NCI-H2029 treated with DMSO at 0.1 percent for 48 hours (cell line): ENCODE measurements at regions not wholly inside any gene's neighbourhood (a gene's known extent, or its start where the extent isn't known, plus 50 kb on each side); places are given as distances from the start of the nearest gene placed in this dataset.
A peak's percentile ranks its signal among the peaks of the same experiment; 100 is the strongest.
"Not testable (repeated sequence)": the region's sequence is repeated elsewhere in the genome, so short reads cannot be mapped to it uniquely, and the experiment has no call there.

Source experiments
- DNase-seq: peaks from one replicate; lab custom pipeline; 2025; lab: John Stamatoyannopoulos, UW

DNA sequence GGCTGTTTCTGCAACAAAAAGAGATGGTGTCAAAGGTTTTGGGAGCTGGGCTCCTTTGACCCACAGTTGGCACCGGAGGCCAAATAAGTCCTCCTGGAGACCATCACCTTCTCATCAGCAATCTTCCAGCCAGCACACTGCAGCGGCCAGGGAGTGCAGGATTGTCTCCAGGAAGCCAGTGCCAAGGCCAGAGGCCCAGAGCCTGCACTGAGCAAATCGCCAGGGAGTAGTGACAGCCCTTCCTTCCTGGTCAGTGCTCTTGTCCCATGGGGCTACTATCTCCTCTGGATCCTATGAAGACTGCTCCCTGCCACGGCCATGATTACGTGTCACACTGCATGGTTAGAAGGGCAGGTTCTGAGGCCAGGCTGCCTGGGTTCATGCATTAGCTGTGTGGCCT lies 134.3 kb upstream of the CRHR1 start:
- DNase-seq = no peak

DNA sequence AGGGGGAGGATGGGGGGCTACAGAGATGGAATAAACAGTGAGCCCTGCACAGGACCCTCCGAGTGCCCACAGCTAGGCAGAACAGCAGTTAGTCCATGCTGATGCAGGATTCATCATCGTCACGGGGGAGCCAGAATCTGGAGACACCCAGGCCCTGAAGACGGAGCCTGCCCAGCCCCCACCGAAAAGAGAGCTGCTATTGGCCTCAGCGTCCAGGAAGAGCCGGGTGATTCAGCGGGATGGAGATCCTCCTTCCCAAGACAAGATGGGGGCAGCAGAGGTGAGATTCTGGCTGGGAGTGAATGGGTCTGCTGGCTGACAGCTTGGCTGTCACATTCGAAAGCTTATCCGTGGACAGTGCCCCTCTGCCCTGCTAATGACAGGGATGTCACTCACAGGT lies 133.6 kb upstream of the CRHR1 start:
- DNase-seq = no peak

DNA sequence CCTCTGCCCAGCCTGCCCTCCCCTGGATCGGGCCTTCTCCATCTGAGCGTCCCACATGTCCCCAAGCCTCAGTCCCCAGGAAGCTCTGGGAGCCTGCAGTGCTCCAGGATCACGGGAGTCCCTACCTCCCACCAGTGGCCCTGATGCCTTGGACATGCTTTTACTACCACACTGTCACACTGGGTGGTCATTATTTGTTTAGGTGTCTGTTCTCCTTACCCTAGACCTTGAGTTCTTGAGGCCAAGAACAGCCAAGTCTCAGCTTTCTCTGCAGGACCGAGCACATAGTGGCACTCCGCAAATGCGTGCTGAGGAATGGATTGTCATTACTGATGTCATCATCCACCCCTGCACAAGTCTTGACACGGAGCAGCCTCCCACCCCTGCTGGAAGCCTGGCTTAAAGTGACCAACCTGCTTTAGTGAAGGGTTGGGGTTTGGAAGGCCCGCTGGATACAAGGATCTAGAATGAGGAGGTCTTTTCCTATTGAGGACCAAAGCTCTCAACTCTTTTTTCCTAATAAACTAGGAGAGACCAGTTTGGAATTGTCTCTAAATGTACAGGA lies 132.9 kb upstream of the CRHR1 start:
- DNase-seq = no peak

DNA sequence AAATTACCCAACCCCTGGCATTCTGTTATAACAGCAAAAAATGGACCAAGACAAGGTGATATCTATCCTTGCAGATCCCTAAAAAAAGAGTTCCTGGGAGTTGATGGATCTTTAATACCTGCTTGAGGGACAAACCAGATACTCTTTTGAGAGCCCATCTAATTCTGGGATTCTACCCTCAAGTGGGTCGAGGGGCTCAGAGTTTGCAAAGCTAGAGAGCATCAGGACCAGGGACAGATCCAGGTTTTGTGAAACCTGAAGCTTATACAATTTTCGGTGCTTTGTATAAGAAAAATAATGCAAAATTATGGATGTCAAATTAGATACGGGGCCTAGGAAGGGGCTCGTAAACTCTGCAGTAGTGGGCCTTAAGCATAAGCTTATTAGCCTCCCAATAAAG lies 130.5 kb upstream of the CRHR1 start:
- no peak for DNase-seq

DNA sequence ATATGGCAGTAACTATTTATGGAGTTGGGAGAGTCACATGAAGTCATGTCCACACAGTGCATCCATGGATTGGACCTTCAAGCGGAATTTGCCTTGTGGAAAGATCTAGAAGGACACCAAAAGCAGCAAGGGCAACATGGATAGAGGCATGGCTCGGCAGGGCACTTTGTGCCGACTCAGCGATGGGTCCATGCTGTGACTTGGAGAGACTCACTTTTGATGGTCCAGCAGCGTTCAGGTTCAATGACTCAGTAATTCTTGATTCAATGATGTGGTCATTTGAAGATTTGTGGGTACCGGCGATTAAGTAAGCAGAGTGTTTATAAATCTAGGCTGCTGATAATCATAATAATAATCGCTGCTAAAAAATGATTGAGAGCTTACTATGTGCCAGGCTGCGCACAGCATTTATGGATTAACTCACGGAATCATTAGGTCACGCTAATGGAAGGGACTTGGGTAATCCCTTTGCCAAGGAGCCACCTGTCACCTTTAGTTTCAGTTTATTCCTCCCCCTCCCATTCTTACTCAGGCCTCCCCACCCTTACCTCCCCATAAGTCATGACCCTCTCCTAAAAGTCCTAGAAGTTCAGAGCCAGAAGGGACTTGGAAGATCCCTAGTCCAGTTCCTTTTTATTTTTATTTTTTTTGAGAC lies 127.5 kb upstream of the CRHR1 start:
- no peak for DNase-seq

DNA sequence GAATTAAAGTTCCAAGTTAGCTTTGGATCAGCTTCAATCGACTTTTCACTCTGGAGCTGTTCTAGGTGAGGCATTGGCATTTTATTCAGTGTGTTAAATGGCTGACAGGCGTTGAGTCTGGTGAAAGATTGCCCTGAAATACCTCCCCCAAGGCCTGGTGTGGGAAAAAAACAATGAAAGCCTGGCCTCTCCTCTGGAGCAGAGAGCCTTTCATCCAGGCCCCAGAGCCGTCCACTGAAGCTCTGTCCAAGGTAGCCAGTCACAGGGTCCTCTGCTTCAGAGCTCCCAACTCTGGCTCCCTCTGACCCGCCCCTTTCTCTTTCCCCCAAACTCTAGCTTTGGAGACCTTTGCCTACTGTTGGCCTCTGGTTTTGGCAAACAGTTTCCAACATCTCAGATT lies 123.6 kb upstream of the CRHR1 start:
- no peak for DNase-seq

DNA sequence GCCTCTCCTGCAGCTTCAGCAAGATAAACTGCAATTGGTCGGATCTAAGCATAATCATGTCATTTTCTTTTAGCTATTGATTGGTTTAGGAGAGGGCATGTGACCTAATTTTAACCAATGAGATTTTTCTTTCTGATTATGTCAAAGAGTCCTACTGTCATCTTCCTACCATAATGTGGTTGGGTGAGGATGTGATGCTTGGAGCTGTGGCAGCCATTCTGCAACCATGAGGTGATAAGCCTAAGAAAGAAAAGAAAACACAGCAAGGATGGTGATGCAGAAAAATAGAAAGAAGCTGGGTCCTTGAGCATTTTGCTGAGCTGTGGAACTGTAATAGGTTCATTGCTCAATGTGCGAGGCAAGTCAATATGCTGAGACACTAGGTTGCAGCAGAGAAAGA lies 121.7 kb upstream of the CRHR1 start:
- no peak for DNase-seq

DNA sequence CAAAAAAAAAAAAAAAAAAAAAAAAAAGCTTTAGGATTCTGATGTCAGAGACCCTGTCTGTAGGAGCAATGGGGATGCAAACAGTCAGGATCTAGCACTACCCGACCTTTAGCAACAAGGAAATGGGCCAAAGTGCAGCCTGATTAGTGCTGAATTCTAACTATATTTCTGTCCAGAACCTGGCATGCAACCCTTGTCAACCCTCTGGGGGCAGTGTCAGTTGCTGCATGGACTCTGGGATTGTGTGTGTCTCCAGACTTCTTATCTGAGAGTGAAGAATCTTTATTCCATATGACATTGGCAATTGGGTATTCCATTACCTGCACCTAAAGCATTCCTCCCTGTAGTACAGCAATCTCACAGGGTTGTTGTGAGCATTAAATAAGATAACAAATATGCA lies 120.3 kb upstream of the CRHR1 start:
- DNase-seq = no peak

DNA sequence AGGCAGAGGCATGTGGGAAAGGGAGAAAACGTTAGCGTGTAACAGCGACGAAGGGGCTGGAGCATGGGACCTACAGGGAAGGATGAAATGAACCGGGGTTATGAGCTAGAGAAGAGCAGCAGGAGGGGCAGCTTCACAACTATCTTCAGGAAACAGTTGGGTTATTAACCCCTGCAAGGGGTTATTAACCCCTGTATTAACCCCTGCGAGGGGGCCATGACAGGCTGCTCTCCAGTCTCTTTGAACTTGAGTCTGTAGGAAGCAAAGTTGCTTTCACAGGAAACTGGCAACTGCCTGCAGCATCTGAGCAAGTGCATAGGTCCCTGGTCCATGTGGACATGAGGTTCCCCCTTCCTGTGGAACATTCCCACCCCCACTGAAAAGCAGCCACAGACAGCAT lies 119.2 kb upstream of the CRHR1 start:
- no peak for DNase-seq

DNA sequence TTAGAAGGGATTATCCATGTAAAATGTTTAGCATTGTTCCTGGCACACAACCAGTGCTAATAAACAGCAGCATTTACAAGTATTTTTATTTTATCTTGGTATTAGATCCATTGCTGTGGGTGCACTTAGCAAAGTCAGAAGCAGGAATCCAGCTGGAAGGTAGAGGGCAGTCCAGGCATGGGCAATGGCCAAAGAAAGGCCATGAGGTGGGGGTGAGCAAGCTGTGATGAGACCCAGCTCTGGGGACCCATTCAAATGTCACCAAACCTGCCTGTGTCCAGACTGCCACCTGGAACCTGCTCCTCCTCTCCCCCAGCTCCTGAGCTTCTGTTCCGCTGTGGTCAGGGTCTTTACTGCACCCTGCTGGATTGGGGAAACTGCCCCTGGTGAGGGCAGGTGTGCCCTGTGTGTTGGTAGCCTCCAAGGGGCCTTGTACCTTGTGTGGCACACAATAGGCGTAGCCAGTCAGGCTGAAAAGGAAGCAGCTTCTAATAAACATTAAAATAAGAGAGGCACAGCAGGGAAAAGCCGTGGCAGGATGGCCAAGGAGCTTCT lies 118.0 kb upstream of the CRHR1 start:
- no peak for DNase-seq

DNA sequence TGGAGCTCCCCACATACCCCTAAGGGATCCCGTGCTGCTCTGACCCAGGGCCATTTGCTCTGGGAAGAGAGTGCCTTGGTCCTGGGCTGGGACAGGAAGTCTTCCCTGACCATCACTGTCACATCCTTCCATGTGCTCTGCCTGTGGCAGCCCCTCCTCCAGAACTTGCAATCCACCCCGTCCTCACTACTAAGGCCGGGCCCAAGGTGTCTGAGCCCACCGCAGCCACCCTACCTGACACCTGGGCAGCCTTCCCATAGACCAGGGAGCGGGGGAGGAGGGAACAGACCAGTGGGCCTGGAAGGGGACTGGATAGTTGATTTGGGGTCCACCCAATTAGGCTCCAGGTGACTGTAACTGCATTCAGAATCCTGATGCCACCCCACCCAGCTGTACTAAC lies 117.5 kb upstream of the CRHR1 start:
- DNase-seq = no peak

DNA sequence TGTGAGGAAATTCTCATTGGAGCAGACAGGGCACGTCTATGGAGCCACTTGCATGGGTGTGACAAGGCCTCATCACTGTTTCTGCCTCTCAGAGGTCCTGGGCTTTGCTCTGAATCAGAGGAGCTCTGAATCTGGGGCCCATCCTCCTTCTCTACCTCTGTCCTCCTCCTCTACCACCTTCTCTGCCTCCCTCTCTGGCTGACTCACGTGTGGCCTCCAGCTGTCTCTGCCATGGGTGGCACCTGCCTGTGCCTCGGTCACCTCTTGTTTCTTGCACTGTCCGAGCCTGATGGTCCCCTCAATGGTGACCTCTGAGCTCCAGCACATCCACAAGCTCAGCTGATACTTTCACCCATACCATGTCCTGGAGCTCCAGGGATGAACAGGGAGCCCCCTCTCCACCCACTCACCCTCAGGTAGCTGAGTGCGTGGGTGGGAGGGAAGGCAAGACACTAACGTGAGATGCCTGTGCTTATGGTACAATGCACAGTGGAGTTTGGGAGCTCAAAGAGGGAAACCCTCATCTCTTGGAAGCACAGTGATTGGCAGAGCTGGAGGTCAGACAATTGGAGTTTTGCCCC lies 116.4 kb upstream of the CRHR1 start:
- no peak for DNase-seq

DNA sequence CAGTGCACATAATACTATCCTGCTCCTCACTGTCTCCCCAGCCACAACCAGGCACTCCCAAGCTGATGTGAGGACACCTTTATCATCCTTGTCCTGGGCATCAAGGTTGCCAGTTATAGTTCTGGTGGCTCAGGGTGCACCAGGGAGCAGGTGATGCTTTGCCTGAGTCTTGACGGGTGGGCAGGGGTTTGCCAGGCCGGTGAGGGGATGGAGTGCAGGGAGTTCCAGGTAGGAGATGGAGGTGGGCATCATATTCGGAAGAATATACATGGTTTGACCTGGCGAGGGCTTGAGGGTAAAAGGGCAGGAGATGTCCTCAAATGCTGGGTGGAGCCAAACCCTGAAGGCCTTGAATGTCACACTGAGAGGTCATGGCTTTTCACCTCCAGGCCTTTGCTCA lies 115.8 kb upstream of the CRHR1 start:
- DNase-seq = no peak

DNA sequence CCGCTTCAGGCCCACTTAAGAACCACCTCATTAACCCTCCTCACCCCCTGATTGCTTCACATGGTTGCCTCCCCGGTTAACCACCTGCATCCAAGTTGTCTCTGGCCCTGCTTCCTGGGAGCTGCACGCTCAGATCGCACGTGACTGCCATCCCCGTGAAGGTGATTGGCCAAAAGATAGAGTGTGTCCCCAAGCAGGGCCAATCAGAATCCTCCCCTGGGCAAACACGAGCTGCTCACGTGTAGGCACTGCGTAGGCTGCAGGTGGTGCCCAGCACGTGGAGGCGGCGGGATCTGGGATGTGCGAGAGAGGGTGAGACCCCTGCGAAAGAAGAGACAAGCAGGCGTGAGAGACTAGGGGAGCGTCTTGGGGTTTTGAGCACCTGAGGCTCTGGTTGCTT lies 111.8 kb upstream of the CRHR1 start:
- DNase-seq = peak; percentile 95

DNA sequence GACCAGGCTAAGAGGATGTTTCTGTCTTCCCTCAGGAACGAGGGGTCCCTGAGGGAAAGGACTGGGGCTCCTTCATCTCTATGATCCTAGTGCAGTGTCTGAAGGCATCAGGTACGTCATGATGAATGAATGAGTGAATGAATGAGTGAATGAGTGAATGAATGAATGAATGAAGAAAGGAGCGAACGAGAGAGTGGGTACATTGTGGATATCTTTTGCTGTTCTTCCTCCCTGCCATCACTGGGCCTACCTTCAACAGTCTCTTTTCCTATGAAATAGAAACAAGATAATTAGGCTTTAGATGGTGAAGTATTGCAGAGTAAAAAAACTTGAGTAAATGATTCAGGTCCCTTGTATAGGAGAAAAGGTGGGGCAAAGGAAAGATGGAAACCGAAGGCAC lies 111.3 kb upstream of the CRHR1 start:
- DNase-seq = no peak

DNA sequence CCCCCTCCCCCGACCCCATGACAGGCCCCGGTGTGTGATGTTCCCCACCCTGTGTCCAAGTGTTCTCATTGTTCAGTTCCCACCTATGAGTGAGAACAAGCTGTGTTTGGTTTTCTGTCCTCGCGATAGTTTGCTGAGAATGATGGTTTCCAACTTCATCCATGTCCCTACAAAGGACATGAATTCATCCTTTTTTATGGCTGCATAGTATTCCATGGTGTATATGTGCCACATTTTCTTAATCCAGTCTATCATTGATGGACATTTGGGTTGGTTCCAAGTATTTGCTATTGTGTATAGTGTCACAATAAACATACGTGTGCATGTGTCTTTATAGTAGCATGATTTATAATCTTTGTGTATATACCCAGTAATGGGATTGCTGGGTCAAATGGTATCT lies 110.4 kb upstream of the CRHR1 start:
- DNase-seq = not testable (repeated sequence)

DNA sequence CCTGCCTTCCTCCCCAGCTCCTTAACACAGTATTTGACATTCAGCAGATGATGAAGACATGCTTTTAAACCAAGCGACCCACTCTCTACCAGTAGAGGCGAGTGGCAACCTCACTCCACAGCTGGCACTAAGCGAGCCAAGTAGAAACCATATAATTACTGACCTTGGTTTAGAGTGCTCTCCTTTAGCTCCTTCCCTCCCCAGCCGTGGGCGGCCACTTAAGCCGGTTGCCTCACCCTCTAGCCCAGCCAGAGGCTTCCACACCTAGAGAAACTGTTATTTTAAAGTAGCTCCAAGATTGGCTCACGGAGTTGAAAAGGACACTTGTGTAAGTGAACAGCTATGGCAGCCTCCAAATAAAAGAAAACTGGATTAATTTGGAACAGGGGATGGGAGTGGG lies 109.1 kb upstream of the CRHR1 start:
- no peak for DNase-seq

DNA sequence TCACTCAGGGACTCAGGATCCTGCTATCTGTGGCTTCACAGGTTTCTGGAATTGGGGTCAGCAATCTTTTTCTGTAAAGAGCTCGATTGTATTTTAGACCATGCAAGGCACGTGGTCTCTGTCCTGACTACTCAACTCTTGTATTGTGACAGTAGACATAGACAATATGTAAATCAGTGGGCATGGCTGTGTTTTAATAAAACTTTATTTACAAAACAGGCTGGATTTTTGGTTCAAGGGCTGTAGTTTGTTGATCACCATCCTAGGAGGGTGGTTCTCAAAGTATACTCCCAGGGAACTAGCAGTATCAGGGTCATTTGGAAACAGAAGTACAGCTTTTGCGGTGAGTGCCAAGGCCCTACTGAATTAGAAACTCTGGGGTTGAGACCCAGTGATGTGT lies 108.2 kb upstream of the CRHR1 start:
- DNase-seq = no peak

DNA sequence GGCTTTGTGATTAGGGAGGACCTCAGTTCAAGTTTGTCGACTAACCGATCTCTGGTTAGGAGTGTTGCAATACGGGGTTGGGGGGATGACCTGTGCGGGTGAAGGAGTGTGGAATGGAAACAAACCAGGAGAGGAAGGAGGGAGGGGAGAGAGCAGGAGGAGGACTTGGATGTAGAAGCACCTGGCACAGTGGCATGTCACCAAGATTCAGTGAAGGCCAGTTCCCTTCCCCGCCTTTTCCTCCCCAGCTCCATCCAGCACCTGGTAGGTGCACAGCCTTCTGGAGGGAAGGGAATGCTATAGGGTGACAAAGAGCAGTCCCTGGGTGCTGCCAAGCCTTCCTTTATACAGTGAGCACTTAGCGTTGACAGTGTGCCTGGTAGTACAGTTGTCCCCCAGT lies 107.4 kb upstream of the CRHR1 start:
- no peak for DNase-seq

DNA sequence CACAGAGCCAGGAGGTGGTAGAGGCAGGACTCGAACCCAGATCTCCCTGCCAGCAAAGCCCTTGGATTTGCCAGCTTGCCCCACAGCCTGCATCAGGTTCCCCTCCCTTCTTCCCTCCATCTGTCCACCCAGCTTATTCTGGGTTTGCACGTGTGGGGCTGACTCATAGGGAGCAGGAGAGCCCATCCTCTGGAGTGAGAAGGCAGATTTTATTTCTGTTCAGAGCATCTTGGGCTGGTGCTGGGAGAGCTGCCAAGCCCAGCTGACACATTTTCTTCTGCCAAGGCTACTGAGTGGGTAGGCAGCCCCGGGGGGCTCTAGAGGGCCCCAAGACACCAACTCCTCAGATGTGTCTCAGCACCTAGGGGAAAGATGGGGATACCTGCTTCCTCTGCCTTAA lies 106.3 kb upstream of the CRHR1 start:
- no peak for DNase-seq

DNA sequence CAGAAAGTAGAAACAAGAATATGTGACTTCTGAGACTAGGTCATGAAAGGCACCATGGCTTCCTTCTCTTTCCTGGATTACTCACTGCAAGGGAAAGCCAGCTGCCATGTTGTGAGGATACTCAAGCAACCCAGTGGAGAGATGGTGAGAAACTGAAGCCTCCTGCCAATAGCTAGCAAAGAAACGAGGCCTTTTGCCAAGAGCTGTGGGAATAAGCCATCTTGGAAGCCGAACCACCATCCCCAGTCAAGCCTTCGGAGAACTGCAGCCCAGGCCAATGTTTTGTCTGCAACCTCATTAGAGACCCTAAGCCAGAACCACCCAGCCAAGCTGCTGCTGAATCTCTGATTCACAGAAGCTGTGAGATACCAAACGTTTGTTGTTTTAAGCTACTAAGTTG lies 104.7 kb upstream of the CRHR1 start:
- no peak for DNase-seq

DNA sequence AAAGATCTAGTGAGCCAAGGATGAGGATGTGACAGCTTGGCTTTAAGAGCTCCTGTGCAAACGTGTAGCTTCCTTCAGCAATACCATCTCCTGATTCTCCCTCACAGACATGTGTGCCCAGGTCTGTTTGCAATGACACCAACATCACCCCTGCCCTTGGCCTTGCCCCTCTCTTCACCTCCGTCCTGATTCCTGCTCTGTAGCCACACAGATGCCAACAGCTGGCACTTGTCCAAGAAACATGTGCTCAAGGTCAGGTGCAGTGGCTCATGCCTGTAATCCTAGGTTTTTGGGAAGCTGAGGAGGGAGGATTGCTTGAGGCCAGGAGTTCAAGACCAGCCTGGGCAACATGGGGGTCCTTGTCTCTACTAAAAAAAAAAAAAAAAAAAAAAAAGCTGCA lies 103.8 kb upstream of the CRHR1 start:
- no peak for DNase-seq

DNA sequence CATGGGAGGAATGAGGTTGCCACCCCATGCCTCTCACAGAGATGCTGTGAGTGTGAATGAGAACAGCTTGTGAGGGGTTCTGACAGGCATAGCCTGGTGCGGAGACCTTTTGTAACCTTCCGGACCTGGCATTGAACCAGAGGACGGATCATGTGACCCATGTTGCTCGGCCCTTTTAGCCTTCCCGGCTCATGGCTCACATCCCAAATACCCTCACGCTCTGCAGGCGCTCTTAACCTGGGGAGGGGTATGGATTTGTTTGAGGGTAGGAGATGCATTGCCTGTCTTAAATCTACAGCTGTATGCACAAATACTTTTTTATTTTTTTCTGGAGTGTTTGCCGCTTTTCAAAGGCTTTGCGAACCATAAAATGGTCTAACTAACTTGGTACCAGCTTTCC lies 102.4 kb upstream of the CRHR1 start:
- no peak for DNase-seq

DNA sequence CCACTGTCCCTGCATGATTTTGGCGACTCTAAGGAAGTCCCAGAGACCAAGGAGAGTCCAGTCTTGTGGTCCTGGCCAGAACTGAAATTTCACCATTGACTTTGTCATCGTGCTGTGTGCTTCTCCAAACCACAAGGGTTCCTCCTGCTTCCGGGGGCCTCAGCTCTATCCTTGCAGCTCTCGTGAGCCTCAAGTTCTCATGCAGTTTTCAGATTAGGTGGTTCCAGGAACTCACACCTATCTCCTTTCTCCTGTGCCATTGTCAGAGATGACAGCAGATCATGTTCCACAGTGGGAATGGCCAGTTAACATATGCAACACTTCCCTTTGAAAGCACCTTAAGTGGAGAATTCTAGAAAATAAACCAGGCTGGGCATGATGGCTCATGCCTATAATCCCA lies 97.9 kb upstream of the CRHR1 start:
- no peak for DNase-seq
